Mesendoderm (in vitro differentiated cells): ENCODE measurements at regions not wholly inside any gene's neighbourhood (a gene's known extent, or its start where the extent isn't known, plus 50 kb on each side); places are given as distances from the start of the nearest gene placed in this dataset.

Experiments used
- DNase-seq: peaks from one replicate; pipeline ENCODE4 v3.0.0; 2013
- H2AK5ac ChIP-seq: 2 replicates; pipeline ENCODE4 v1.6.1; 2013; ENCODE audit warnings: low read length, inconsistent platforms
- H2BK120ac ChIP-seq: 2 replicates; pipeline ENCODE4 v1.6.1; 2013; ENCODE audit warnings: low read depth, mild to moderate bottlenecking, low read length, moderate library complexity, mixed read lengths
- H2BK15ac ChIP-seq: replicated peaks from 2 replicates; pipeline ENCODE4 v1.6.1; 2013; ENCODE audit warnings: low read depth, mild to moderate bottlenecking, moderate library complexity
- H2BK5ac ChIP-seq: 2 replicates; pipeline ENCODE4 v1.6.1; 2013; ENCODE audit warnings: low read length, inconsistent platforms
- H3K18ac ChIP-seq: 2 replicates; pipeline ENCODE4 v1.6.1; 2013; ENCODE audit warnings: mild to moderate bottlenecking, low read length, mixed read lengths
- H3K23ac ChIP-seq: one replicate; pipeline ENCODE4 v1.6.1; 2013; ENCODE audit warnings: low read length
- H3K27ac ChIP-seq: 2 replicates; pipeline ENCODE4 v1.5.1; 2013; ENCODE audit warnings: low read depth, mild to moderate bottlenecking, inconsistent platforms, low read length, moderate library complexity
- H3K27me3 ChIP-seq: 2 replicates; pipeline ENCODE4 v1.6.1; 2013; ENCODE audit warnings: low read length, control low read depth, mild to moderate bottlenecking, inconsistent platforms; ENCODE audit not compliant: insufficient read depth, poor library complexity
- H3K36me3 ChIP-seq: 2 replicates; pipeline ENCODE4 v1.6.1; 2013; ENCODE audit warnings: low read length, inconsistent platforms; ENCODE audit not compliant: control insufficient read depth, insufficient read depth
- H3K4ac ChIP-seq: one replicate; pipeline ENCODE4 v1.6.1; 2013; ENCODE audit warnings: low read depth, mild to moderate bottlenecking, low read length, moderate library complexity
- H3K4me1 ChIP-seq: 2 replicates; pipeline ENCODE4 v1.6.1; 2013; ENCODE audit warnings: low read depth, low read length, inconsistent platforms; ENCODE audit not compliant: control insufficient read depth
- H3K4me2 ChIP-seq: 2 replicates; pipeline ENCODE4 v1.6.1; 2013; ENCODE audit warnings: low read length
- H3K4me3 ChIP-seq: 2 replicates; pipeline ENCODE4 v1.5.1; 2013; ENCODE audit warnings: mild to moderate bottlenecking, low read length
- H3K56ac ChIP-seq: one replicate; pipeline ENCODE4 v1.6.1; 2013; ENCODE audit warnings: low read length
- H3K79me1 ChIP-seq: 2 replicates; pipeline ENCODE4 v1.6.1; 2013; ENCODE audit warnings: low read length, inconsistent platforms
- H3K79me2 ChIP-seq: 2 replicates; pipeline ENCODE4 v1.6.1; 2013; ENCODE audit warnings: mild to moderate bottlenecking, low read length; ENCODE audit not compliant: control insufficient read depth, insufficient read depth
- H3K9ac ChIP-seq: 2 replicates; pipeline ENCODE4 v1.6.1; 2013; ENCODE audit warnings: low read length, inconsistent platforms
- H4K5ac ChIP-seq: one replicate; pipeline ENCODE4 v1.6.1; 2013; ENCODE audit warnings: low read length
- H4K8ac ChIP-seq: one replicate; pipeline ENCODE4 v1.6.1; 2013; ENCODE audit warnings: low read depth, mild to moderate bottlenecking, control low read depth, low read length, moderate library complexity
- WGBS: extraction: QIAGEN DNeasy Blood & Tissue Kit; methylation state at CpG from one replicate; pipeline ENCODE4 v1.1.7; 2013; ENCODE audit warnings: low lambda C conversion rate, missing lambda C conversion rate; ENCODE audit not compliant: insufficient coverage; ENCODE audit errors: extremely low coverage; 5-methylcytosine and 5-hydroxymethylcytosine counted together

GRCh38 chr5:89087551-89088318 is 204.8 kb upstream of the MEF2C start:
- Histone ChIP-seq H3K9ac (no peak overlapping the region), H4K5ac (no peak overlapping the region), H3K4me2 (no peak overlapping the region), H2BK120ac (no peak overlapping the region), H3K4me3 (no peak overlapping the region), H3K18ac (no peak overlapping the region), H3K4me1 (no peaks in the 10 kb centered on the region), H3K27me3 (no peaks in the 10 kb centered on the region), H2BK5ac (no peak overlapping the region), H3K56ac (no peak overlapping the region), H3K4ac (no peak overlapping the region), H2AK5ac (no peak overlapping the region), H2BK15ac (no peak overlapping the region), H4K8ac (no peak overlapping the region), H3K79me1 (no peaks in the 10 kb centered on the region), H3K27ac (no peak overlapping the region), H3K23ac (no peak overlapping the region), H3K79me2 (no peaks in the 10 kb centered on the region), H3K36me3 (no peaks in the 10 kb centered on the region)
- DNase-seq, result no peak
- no CpG with 5 or more reads among the region's 12 CpGs for WGBS

- Histone ChIP-seq H3K23ac (no peak overlapping the region), H3K79me2 (no peaks in the 10 kb centered on the region), H2BK120ac (no peak overlapping the region), H2AK5ac (no peak overlapping the region), H3K79me1 (no peaks in the 10 kb centered on the region), H3K9ac (no peak overlapping the region), H4K8ac (no peak overlapping the region), H3K27me3 (no peaks in the 10 kb centered on the region), H3K27ac (no peak overlapping the region), H3K4me1 (no peaks in the 10 kb centered on the region), H3K36me3 (no peaks in the 10 kb centered on the region), H2BK5ac (no peak overlapping the region), H3K4ac (no peak overlapping the region), H3K4me2 (no peak overlapping the region), H3K4me3 (no peak overlapping the region), H3K56ac (no peak overlapping the region), H3K18ac (no peak overlapping the region), H2BK15ac (no peak overlapping the region), H4K5ac (no peak overlapping the region)
- no CpG with 5 or more reads among the region's 2 CpGs for WGBS
- DNase-seq, result no peak
Observed at GRCh38 chr5:89087128-89087527, 204.1 kb upstream of the MEF2C start.

DNA sequence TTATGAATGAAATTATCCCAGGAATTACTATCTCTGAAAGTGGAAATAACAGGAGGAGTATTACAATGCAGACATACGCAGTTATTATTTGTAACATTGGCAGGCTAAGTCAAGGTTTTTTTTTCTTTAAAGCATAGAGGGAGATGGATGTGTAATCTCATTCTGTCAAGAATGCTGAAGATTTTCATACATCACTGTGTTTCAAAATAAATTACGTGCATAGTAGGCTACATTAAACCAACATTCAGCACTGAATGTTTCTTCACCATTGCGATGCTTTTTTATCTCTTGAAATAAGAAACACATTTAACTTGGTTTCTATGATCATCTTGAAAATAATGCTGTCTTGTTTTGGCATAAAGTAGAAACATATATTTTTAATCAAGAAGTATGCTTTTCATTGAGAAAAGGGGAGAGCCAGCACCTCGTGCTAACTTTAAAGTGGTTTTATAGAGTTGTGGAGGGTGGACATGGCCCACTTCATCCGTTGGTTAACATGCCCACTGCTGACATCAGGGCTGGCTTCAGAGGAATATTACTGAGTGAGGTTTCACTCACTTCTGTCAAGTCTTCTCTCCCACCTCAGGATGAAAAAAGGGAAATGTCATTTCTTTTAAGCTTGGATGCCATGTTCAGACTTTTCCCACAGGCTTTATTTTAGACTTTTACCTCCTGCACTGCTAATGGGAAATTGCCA is 203.6 kb upstream of the MEF2C start:
- Histone ChIP-seq H3K9ac (no peak overlapping the region), H4K8ac (no peak overlapping the region), H3K23ac (no peak overlapping the region), H3K27ac (no peak overlapping the region), H3K4me3 (no peak overlapping the region), H3K36me3 (no peaks in the 10 kb centered on the region), H2BK120ac (no peak overlapping the region), H3K4me2 (no peak overlapping the region), H4K5ac (no peak overlapping the region), H2AK5ac (no peak overlapping the region), H3K4me1 (no peaks in the 10 kb centered on the region), H2BK5ac (no peak overlapping the region), H3K56ac (no peak overlapping the region), H2BK15ac (no peak overlapping the region), H3K79me1 (no peaks in the 10 kb centered on the region), H3K27me3 (no peaks in the 10 kb centered on the region), H3K79me2 (no peaks in the 10 kb centered on the region), H3K18ac (no peak overlapping the region), H3K4ac (no peak overlapping the region)
- DNase-seq, result no peak
- WGBS, result no CpG with 5 or more reads among the region's 5 CpGs

DNA sequence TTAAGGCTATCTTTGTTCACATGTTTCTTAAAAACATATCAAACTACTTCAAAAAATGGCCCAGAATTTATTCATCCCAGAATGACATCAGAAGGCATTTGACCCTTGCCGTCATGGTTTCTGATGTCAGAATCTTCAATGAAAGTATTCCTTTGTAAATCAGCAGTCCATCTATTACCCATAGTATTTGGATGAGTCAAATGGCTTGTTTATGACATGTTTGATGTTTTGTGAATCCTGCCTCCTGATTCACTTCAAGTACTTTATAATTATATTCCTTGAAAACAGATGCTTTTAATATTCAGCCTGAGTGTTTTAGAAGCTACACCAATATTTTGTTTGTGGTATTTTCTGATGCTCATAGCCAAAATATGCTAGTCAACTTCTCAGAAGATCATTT is 200.8 kb upstream of the MEF2C start:
- Histone ChIP-seq H3K4ac (no peak overlapping the region), H4K8ac (no peak overlapping the region), H2BK120ac (no peak overlapping the region), H3K18ac (no peak overlapping the region), H3K4me3 (no peak overlapping the region), H3K79me1 (no peaks in the 10 kb centered on the region), H3K27me3 (no peaks in the 10 kb centered on the region), H3K4me1 (no peaks in the 10 kb centered on the region), H3K79me2 (no peaks in the 10 kb centered on the region), H2AK5ac (no peak overlapping the region), H2BK15ac (no peak overlapping the region), H3K36me3 (no peaks in the 10 kb centered on the region), H3K56ac (no peak overlapping the region), H2BK5ac (no peak overlapping the region), H3K4me2 (no peak overlapping the region), H3K9ac (no peak overlapping the region), H3K23ac (no peak overlapping the region), H3K27ac (no peak overlapping the region), H4K5ac (no peak overlapping the region)
- no peak for DNase-seq
- no CpG with 5 or more reads among the region's 1 CpG for WGBS

DNA sequence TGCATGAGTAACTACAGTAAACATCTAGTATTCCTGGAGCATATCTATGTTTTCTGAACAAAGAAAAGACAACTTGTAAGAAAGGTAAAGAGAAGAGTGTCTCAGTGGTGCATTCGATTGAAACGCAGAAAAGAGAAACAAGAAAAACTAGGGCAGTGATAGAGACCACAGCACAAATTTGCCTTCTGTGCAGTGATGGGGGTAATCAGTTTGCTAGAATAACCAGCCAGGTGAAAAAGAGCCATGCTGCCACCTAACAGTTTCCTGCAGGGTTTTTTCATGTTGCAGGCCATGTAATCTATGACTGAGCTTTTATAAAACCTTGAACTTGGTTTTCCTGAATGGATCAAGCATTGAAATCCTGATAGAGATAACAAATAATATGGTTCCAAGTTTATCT is 198.4 kb upstream of the MEF2C start:
- H3K27ac ChIP-seq, result no peak overlapping the region

More for the DNA sequence above, 198.4 kb upstream of the MEF2C start:
- Histone ChIP-seq H3K36me3 (no peaks in the 10 kb centered on the region), H3K4me3 (no peak overlapping the region), H4K5ac (no peak overlapping the region), H3K18ac (no peak overlapping the region), H4K8ac (no peak overlapping the region), H3K4ac (no peak overlapping the region), H3K79me2 (no peaks in the 10 kb centered on the region), H3K79me1 (no peaks in the 10 kb centered on the region), H2BK5ac (no peak overlapping the region), H2AK5ac (no peak overlapping the region), H3K9ac (no peak overlapping the region), H2BK15ac (no peak overlapping the region), H2BK120ac (no peak overlapping the region), H3K23ac (no peak overlapping the region), H3K4me2 (no peak overlapping the region), H3K56ac (no peak overlapping the region), H3K27me3 (no peaks in the 10 kb centered on the region), H3K4me1 (no peaks in the 10 kb centered on the region)
- WGBS, result no CpG with 5 or more reads among the region's 2 CpGs
- DNase-seq, result no peak
